Adrenal gland (tissue), 9 donors: ENCODE measurements at regions not wholly inside any gene's neighbourhood (a gene's known extent, or its start where the extent isn't known, plus 50 kb on each side); places are given as distances from the start of the nearest gene placed in this dataset.

Experiments used
- DNase-seq, 7 donors: peaks; one replicate each; pipeline ENCODE4 v3.0.0-alpha.2; 2019 to 2020
- H3K27ac ChIP-seq, 5 donors: fragments of 200-600 bp; sonication (generic) in 4 of 5; 1 replicate in 3 of 5; 2 replicates in 2 of 5; pipeline versions ENCODE4 v1.5.1 to v1.8.0; 2016 to 2020; ENCODE audit warnings: mild to moderate bottlenecking in 1 of 5
- H3K27me3 ChIP-seq: fragments of 200-600 bp; 2 replicates; pipeline ENCODE4 v1.8.0; 2021
- H3K36me3 ChIP-seq, 2 donors: fragments of 200-600 bp; replicated peaks in 1 of 2; 1 replicate in 1 of 2; 2 replicates in 1 of 2; pipeline versions ENCODE4 v1.5.1 to v1.8.0; 2018 to 2022
- H3K4me1 ChIP-seq, 2 donors: fragments of 200-600 bp; replicated peaks in 1 of 2; 1 replicate in 1 of 2; 2 replicates in 1 of 2; pipeline versions ENCODE4 v1.5.1 to v1.8.0; 2018 to 2021
- H3K4me3 ChIP-seq, 4 donors: fragments of 200-600 bp; sonication (generic) in 3 of 4; one replicate each; pipeline ENCODE4 v1.5.1; 2016 to 2018
- H3K9me3 ChIP-seq, 3 donors: fragments of 200-600 bp; sonication (generic) in 1 of 3; replicated peaks in 1 of 3; 1 replicate in 2 of 3; 2 replicates in 1 of 3; pipeline versions ENCODE4 v1.5.1 to v1.8.0; 2016 to 2021
- POLR2A ChIP-seq, 2 donors: fragments of 450-650 bp; IDR thresholded peaks; one replicate each; pipeline ENCODE4 v1.6.1; 2017; ENCODE audit warnings: antibody characterized with exemption in 2 of 2, mild to moderate bottlenecking in 2 of 2, moderate library complexity in 1 of 2
- WGBS, 4 donors: extraction: QIAGEN DNeasy Blood & Tissue Kit in 2 of 4; methylation state at CpG; one replicate each; pipeline versions ENCODE4 v1.1.5 to v1.1.7; 2013 to 2017; 5-methylcytosine and 5-hydroxymethylcytosine counted together
- intact Hi-C, 2 donors: fragments of 100-400 bp; cut with DNase I; formaldehyde crosslinking; loops; one replicate each; pipeline versions ENCODE4 v1.14.1 to v1.15.0; 2022 to 2023
- TF ChIP-seq, protein P1 (sequence below), 6 experiments: fragments of 450-650 bp in 4 of 6; fragments of 200-600 bp in 2 of 6; sonication (generic) in 1 of 6; IDR thresholded peaks; 1 replicate in 5 of 6; 2 replicates in 1 of 6; pipeline versions ENCODE4 v1.5.1 to v1.8.0; 2016 to 2021; ENCODE audit warnings: antibody characterized with exemption in 6 of 6, mild to moderate bottlenecking in 2 of 6, moderate library complexity in 1 of 6
- donor health status: healthy with polysubstance abuse.
- donor health status: Bipolar disorder and iron deficiency.
- donor health status: DM: yes; HTN: yes; CAD: no.
- donor health status: DM: no; HTN: no; CAD: no.
- donor health status: DM: no; HTN: no; CAD: no.

- Histone ChIP-seq H3K27ac (no peak overlapping the region), H3K27me3 (no peaks in the 10 kb centered on the region), H3K36me3 (no peaks in the 10 kb centered on the region), H3K9me3 (no peaks in the 10 kb centered on the region), H3K4me3 (no peak overlapping the region), H3K4me1 (no peaks in the 10 kb centered on the region)
- intact Hi-C loops, result no loop called here
- no peak for TF ChIP-seq POLR2A (IDR thresholded peaks at IDR 0.05)
- TF ChIP-seq, protein P1, sequence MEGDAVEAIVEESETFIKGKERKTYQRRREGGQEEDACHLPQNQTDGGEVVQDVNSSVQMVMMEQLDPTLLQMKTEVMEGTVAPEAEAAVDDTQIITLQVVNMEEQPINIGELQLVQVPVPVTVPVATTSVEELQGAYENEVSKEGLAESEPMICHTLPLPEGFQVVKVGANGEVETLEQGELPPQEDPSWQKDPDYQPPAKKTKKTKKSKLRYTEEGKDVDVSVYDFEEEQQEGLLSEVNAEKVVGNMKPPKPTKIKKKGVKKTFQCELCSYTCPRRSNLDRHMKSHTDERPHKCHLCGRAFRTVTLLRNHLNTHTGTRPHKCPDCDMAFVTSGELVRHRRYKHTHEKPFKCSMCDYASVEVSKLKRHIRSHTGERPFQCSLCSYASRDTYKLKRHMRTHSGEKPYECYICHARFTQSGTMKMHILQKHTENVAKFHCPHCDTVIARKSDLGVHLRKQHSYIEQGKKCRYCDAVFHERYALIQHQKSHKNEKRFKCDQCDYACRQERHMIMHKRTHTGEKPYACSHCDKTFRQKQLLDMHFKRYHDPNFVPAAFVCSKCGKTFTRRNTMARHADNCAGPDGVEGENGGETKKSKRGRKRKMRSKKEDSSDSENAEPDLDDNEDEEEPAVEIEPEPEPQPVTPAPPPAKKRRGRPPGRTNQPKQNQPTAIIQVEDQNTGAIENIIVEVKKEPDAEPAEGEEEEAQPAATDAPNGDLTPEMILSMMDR (IDR thresholded peaks at IDR 0.05), result no peak
- DNase-seq, result no peak
- 50 to 62% (median 60%) methylated on average over 3 of the region's 3 CpGs for WGBS, 4 donors
Measured at GRCh38 chr2:34724107-34724506, 1125.0 kb upstream of the FAM98A start.

GRCh38 chr2:34723683-34724082, 1124.6 kb upstream of the FAM98A start:
- DNase-seq, result no peak
- no peak overlapping the region for H3K4me3 ChIP-seq
- no peaks in the 10 kb centered on the region for H3K27me3 ChIP-seq
- intact Hi-C loops, result no loop called here
- TF ChIP-seq POLR2A (IDR thresholded peaks at IDR 0.05), result no peak
- TF ChIP-seq, protein P1 (IDR thresholded peaks at IDR 0.05), result no peak
- H3K27ac ChIP-seq, result no peak overlapping the region
- H3K4me1 ChIP-seq, result no peaks in the 10 kb centered on the region
- WGBS, 4 donors, result 70 to 84% (median 81%) methylated on average over 1 of the region's 1 CpG
- no peaks in the 10 kb centered on the region for H3K36me3 ChIP-seq
- no peaks in the 10 kb centered on the region for H3K9me3 ChIP-seq

- Histone ChIP-seq H3K4me1 (no peaks in the 10 kb centered on the region), H3K27ac (no peak overlapping the region), H3K9me3 (no peaks in the 10 kb centered on the region), H3K27me3 (no peaks in the 10 kb centered on the region), H3K36me3 (no peaks in the 10 kb centered on the region), H3K4me3 (no peak overlapping the region)
- no peak for DNase-seq
- 75 to 89% (median 85%) methylated on average over 1 to 7 of the region's 7 CpGs for WGBS, 4 donors
- no peak for TF ChIP-seq POLR2A (IDR thresholded peaks at IDR 0.05)
- TF ChIP-seq, protein P1 (IDR thresholded peaks at IDR 0.05), result no peak
- intact Hi-C loops, result no loop called here
Measured at GRCh38 chr2:34719206-34719605, 1120.1 kb upstream of the FAM98A start.

DNA sequence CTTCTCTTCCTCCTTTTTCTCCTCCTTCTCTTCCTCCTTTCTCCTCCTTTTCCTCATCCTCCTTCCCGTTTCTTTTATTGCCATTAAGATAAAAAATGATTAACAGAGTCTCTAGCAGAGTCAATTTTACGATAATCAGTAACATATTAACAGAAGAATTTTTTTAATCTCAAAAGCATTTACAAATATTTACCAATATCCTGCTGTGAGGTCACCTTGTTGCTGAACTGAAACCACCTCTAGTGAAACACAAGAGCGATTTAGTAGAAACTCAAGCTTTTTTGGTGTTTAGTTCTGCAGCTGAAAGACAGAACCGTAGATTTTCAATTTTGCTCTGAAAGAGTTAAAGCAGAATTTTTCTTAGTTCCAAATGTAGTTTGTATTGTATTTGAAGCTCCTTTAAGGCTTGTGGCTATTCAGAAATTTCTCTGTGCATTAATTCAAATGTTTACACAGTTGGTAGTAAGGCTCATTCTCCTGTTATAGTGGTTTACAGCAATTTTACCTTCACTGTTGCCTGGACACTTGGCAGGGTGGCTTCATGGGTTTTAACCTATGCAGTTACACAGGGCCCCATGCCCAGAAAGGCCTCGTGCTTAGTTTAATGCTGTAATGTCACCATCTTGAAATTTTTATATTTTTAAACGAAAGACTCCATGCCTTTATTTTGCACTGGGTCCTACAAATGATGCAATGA, 1106.6 kb upstream of the FAM98A start:
- 63 to 76% (median 70%) methylated on average over 6 of the region's 6 CpGs for WGBS, 4 donors
- TF ChIP-seq POLR2A (IDR thresholded peaks at IDR 0.05), result no peak
- TF ChIP-seq, protein P1 (IDR thresholded peaks at IDR 0.05), result no peak
- DNase-seq, result no peak
- no peaks in the 10 kb centered on the region for H3K27me3 ChIP-seq
- no peaks in the 10 kb centered on the region for H3K9me3 ChIP-seq
- intact Hi-C loops, result no loop called here
- H3K27ac ChIP-seq, result no peak overlapping the region
- no peak overlapping the region for H3K4me3 ChIP-seq
- no peaks in the 10 kb centered on the region for H3K4me1 ChIP-seq
- no peaks in the 10 kb centered on the region for H3K36me3 ChIP-seq
